ENCODE measurements at regions not wholly inside any gene's neighbourhood (a gene's known extent, or its start where the extent isn't known, plus 50 kb on each side); places are given as distances from the start of the nearest gene placed in this dataset.

DNA sequence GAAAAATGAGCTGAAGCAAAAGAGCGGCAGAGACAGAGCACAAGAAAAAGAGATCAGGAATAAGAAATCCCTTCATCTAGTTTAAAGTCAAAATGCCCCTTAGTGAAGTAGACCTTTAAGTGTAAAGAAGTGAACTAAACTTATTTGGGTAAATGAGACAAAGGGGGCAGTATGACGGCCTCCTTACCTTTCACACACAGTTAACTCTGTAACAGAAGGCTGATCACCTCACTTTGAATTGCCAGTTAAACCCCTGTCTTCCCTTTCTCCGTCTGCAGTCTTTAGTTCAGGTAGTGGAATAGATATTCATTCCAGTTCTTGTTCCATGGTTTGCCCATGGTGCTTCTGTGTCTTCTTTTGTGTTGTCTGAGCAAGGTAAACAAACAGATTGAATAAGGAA lies 1029.8 kb downstream of the DIAPH3 start:
- no peaks in the 10 kb centered on the region for H3K36me3 Mint-ChIP-seq (ENCODE audit: low read depth)
- DNase-seq (no peak), ATAC-seq (no peak)
- H3K27ac Mint-ChIP-seq, result no peak overlapping the region
- no peaks in the 10 kb centered on the region for H3K27me3 Mint-ChIP-seq
- H3K4me1 Mint-ChIP-seq, result peaks cover 4% of the 10 kb centered on the region
- H3K9me3 ChIP-seq (ENCODE audit: control insufficient read depth, low read length, poor library complexity, severe bottlenecking), result no peaks in the 10 kb centered on the region
- H3K4me3 Mint-ChIP-seq, result no peak overlapping the region

DNA sequence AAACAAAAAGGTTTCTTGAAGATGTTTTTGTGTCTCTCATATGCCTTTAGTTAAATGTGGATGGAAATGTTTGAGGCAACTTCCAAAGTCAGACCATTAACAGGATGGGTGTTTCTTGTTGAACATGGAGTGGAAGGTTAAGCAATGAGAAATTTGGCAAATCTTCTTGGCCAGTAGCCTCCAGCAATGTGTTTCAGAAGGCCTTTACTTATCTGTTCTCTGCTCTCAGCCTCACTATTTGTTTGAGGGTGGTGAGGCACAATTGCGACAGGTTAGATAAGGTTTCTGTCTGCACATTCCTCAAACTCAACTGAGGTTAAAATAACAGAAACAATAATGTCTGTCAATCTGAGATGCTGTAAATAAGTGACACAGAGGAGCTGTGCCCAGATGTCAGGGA lies 1019.0 kb downstream of the DIAPH3 start:
- no peaks in the 10 kb centered on the region for H3K36me3 Mint-ChIP-seq (ENCODE audit: low read depth)
- no peaks in the 10 kb centered on the region for H3K27me3 Mint-ChIP-seq
- no peak for ATAC-seq

DNA sequence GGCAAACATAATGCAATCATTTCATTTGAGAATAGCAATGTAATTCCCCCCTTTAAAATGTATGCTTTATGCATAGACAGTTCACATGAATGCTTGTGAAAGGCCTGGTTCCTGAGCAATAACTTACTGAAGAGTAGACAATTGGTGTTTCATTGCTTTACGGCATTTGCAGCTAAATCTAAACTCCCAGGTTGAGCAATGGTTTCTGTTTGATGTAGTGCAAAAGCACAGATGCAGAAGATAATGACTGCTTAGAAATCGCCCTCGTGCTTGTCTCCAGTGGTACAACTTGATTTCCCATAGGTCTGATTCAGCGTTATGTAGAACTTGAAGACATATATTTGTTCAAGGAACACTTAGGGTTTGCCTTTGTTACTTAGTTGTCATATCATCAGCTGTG lies 1018.3 kb downstream of the DIAPH3 start:
- H3K9me3 ChIP-seq (ENCODE audit: control insufficient read depth, low read length, poor library complexity, severe bottlenecking), result no peaks in the 10 kb centered on the region
- DNase-seq, result no peak
- H3K27ac Mint-ChIP-seq, result no peak overlapping the region
- no peaks in the 10 kb centered on the region for H3K4me1 Mint-ChIP-seq
- H3K36me3 Mint-ChIP-seq (ENCODE audit: low read depth), result no peaks in the 10 kb centered on the region
- no peaks in the 10 kb centered on the region for H3K27me3 Mint-ChIP-seq
- H3K4me3 Mint-ChIP-seq, result no peak overlapping the region
- ATAC-seq, result no peak

More for the DNA sequence above, 1019.0 kb downstream of the DIAPH3 start:
- DNase-seq, result no peak
- H3K9me3 ChIP-seq (ENCODE audit: control insufficient read depth, low read length, poor library complexity, severe bottlenecking), result no peaks in the 10 kb centered on the region
- Mint-ChIP-seq H3K27ac (no peak overlapping the region), H3K4me3 (no peak overlapping the region), H3K4me1 (no peaks in the 10 kb centered on the region)

DNA sequence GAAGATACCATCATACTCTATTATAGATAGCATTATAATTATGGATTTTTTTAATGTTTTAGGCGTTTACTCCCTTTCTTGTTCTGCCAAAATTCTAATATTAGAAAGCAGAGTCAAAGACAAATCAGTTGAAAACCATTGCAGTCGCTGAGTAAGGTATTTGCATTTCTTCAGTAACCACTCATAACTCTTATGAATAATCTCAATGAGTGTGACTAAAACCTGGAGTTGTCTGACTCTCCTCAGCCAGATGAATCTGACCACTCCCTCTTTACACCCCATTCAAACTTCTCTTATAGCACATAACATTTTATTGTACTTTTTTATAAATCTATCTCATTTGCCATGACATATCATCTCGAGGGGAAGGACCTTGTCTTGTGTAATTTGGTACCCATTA lies 1006.5 kb downstream of the DIAPH3 start:
- Mint-ChIP-seq H3K4me3 (no peak overlapping the region), H3K27ac (no peak overlapping the region), H3K36me3 (ENCODE audit: low read depth) (no peaks in the 10 kb centered on the region), H3K27me3 (no peaks in the 10 kb centered on the region), H3K4me1 (no peaks in the 10 kb centered on the region)
- ATAC-seq (no peak), DNase-seq (no peak)
- H3K9me3 ChIP-seq (ENCODE audit: control insufficient read depth, low read length, poor library complexity, severe bottlenecking), result no peaks in the 10 kb centered on the region

DNA sequence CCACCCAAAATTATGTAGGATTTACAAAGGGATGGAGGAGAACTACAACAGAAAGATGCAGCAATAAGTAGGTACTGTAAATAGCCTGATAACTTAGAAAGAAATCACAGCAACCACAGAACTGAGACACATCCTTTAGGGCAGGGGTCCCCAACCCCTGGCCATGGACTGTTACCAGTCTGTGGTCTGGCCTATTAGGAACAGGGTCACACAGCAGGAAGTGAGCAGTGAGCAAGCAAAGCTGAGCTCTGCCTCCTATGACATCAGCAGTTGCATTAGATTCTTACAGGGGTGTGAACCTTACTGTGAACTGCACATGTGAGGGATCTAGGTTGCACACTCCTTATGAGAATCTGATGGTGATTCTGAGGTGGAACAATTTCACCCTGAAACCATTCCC lies 997.6 kb downstream of the DIAPH3 start:
- ATAC-seq (no peak), DNase-seq (no peak)
- H3K27me3 Mint-ChIP-seq, result no peaks in the 10 kb centered on the region
- no peaks in the 10 kb centered on the region for H3K9me3 ChIP-seq (ENCODE audit: control insufficient read depth, low read length, poor library complexity, severe bottlenecking)
- no peak overlapping the region for H3K27ac Mint-ChIP-seq
- H3K36me3 Mint-ChIP-seq (ENCODE audit: low read depth), result no peaks in the 10 kb centered on the region
- no peaks in the 10 kb centered on the region for H3K4me1 Mint-ChIP-seq
- H3K4me3 Mint-ChIP-seq, result no peak overlapping the region

DNA sequence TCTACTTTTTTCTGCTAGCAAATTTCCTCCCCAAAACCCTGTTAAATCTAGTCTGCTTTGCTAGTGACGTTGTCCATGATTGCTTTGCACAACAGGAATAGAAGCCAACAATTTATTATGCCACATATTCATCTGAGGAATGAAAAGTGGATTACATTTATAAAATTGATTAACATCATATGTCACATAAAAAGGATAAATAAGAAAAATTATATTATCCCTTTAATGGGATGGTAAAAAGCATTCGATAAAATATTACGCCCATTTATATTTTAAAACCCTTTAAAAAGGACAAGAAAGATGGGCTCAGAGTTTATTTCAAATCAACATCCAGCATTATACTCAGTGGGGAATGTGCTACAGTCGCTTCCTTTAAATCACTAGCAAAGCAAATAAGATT lies 991.7 kb downstream of the DIAPH3 start:
- no peak overlapping the region for H3K27ac Mint-ChIP-seq
- H3K36me3 Mint-ChIP-seq (ENCODE audit: low read depth), result no peaks in the 10 kb centered on the region
- DNase-seq (no peak), ATAC-seq (no peak)
- no peaks in the 10 kb centered on the region for H3K27me3 Mint-ChIP-seq
- H3K4me1 Mint-ChIP-seq, result no peaks in the 10 kb centered on the region
- H3K4me3 Mint-ChIP-seq, result no peak overlapping the region
- no peaks in the 10 kb centered on the region for H3K9me3 ChIP-seq (ENCODE audit: control insufficient read depth, low read length, poor library complexity, severe bottlenecking)

DNA sequence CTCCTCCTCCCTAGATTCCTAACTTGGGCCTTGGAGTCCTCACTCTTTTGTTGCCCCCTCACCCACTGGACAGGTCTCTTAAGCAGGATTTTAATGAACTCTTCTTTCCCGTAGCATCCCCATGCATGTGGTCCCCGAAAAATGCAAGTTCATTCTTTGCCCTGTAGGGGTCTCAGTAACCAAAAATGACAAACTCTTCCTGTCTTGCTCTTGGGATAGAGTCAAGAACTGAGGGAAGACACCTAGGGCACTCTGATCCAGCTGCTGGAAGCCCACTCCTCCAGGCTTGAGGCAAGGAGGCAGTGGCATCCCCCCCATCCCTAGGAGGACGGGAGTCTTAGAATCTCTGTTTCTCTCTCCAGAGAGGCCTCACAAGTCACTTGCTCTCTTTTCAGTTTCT lies 987.0 kb downstream of the DIAPH3 start:
- no peak for DNase-seq
- no peak overlapping the region for H3K27ac Mint-ChIP-seq
- H3K4me1 Mint-ChIP-seq, result peaks cover 2% of the 10 kb centered on the region
- H3K27me3 Mint-ChIP-seq, result peaks cover 5% of the 10 kb centered on the region
- no peaks in the 10 kb centered on the region for H3K36me3 Mint-ChIP-seq (ENCODE audit: low read depth)
- no peak overlapping the region for H3K4me3 Mint-ChIP-seq
- ATAC-seq, result no peak
- H3K9me3 ChIP-seq (ENCODE audit: control insufficient read depth, low read length, poor library complexity, severe bottlenecking), result no peaks in the 10 kb centered on the region

DNA sequence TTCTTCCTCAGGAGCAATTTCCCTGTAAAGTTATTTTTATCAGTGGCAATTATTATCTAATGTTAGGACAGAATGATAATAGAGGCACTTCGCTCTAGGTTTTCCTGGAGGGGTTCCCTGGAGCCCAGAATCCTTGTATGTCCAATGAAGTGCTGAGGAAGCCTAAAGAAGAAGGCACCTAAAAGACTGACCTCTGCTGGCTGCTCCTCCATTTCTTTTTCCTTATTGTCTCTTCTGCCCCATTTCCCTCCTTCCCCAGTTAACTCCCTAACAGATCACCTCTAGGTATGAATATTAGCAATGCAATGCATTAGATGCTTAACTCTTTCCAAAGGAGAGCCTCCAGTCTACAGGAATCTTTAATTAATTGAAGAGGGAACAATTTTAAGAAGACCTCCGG lies 985.4 kb downstream of the DIAPH3 start:
- no peaks in the 10 kb centered on the region for H3K9me3 ChIP-seq (ENCODE audit: control insufficient read depth, low read length, poor library complexity, severe bottlenecking)
- Mint-ChIP-seq H3K4me3 (no peak overlapping the region), H3K27me3 (peaks cover 5% of the 10 kb centered on the region), H3K36me3 (ENCODE audit: low read depth) (no peaks in the 10 kb centered on the region), H3K27ac (no peak overlapping the region), H3K4me1 (peaks cover 2% of the 10 kb centered on the region)
- ATAC-seq (no peak), DNase-seq (no peak)

DNA sequence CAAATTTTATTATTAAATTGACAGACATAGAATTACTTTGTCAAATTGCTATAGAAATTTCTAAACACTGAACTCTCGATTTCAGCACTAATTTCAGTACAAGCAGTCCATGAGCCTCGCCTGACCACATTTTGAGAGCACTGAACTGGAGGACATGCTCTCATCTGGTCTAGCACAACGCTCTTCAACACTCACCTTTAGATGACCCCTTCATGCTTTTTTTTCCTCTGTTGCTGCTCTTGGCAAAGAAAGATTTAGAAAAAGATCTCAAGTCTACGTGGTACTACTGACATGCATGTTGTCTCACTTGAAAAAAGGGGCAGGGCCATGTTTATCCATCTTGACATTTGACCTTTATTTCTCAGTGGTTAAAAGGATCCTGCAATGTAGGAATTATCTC lies 981.5 kb downstream of the DIAPH3 start:
- no peak overlapping the region for H3K4me3 Mint-ChIP-seq
- H3K36me3 Mint-ChIP-seq (ENCODE audit: low read depth), result no peaks in the 10 kb centered on the region
- ATAC-seq (no peak), DNase-seq (no peak)
- no peaks in the 10 kb centered on the region for H3K9me3 ChIP-seq (ENCODE audit: control insufficient read depth, low read length, poor library complexity, severe bottlenecking)
- H3K27me3 Mint-ChIP-seq, result peaks cover 5% of the 10 kb centered on the region
- H3K4me1 Mint-ChIP-seq, result peaks cover 2% of the 10 kb centered on the region
- no peak overlapping the region for H3K27ac Mint-ChIP-seq

DNA sequence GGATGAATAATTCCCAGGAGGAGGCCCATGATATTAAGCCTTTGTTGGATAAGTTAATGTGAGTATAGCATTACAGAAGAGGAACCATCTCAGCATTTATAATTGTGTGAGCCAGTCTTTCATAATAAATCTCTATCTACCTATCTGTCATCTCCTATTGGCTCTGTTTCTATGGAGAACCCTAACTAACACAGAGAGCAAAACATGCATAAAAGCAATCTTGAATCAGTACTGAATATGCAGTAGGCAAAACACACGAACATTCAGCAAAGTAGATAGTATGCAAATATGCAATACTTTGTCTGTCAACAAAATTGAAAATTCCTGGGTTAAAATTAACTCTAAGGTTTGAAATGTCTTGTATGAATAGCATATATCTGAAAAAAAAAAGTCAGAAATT lies 966.3 kb downstream of the DIAPH3 start:
- Mint-ChIP-seq H3K36me3 (ENCODE audit: low read depth) (no peaks in the 10 kb centered on the region), H3K4me1 (no peaks in the 10 kb centered on the region), H3K4me3 (no peak overlapping the region), H3K27me3 (no peaks in the 10 kb centered on the region), H3K27ac (no peak overlapping the region)
- no peaks in the 10 kb centered on the region for H3K9me3 ChIP-seq (ENCODE audit: control insufficient read depth, low read length, poor library complexity, severe bottlenecking)
- no peak for ATAC-seq
- DNase-seq, result no peak

DNA sequence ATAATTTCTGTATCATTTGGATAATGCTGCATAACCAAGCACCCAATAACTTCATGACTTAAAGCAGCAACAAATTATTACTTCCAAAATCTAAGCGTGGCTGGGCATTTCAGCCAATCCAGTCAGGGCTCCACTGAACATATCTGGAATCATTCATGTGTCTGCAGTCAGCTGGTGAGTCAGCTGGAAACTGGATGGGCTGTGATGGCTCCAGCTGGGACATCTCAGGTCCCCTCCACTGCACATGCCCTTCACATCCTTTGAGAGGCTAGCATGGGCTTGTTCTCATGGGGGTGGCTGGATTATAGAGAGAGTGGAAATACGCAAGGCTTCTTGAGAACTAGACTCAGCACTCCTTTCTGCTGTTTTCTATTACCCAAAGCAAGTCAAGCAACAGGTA lies 961.9 kb downstream of the DIAPH3 start:
- Mint-ChIP-seq H3K27ac (no peak overlapping the region), H3K27me3 (no peaks in the 10 kb centered on the region), H3K4me1 (no peaks in the 10 kb centered on the region), H3K4me3 (no peak overlapping the region), H3K36me3 (ENCODE audit: low read depth) (no peaks in the 10 kb centered on the region)
- no peaks in the 10 kb centered on the region for H3K9me3 ChIP-seq (ENCODE audit: control insufficient read depth, low read length, poor library complexity, severe bottlenecking)
- DNase-seq, result no peak
- ATAC-seq, result no peak

DNA sequence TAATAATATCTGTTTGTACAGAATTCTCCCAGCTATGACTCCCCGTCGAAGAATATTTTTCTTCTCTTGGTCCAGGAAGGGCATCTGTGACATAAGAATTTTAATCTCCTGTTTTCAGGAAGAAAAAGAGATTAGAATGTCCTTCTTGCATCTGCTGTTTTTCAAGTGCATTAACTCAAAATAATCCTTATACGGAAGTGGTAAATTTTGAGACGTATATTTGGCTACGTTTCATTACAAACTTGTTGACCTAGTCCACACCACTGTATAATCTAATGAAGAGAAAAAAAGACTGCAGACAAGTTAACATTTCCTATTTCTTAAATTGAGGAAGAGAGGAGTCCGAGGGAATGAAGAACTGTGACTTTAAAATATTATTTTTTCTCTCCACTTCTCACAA lies 959.9 kb downstream of the DIAPH3 start:
- H3K9me3 ChIP-seq (ENCODE audit: control insufficient read depth, low read length, poor library complexity, severe bottlenecking), result no peaks in the 10 kb centered on the region
- Mint-ChIP-seq H3K27ac (no peak overlapping the region), H3K27me3 (peaks cover 4% of the 10 kb centered on the region), H3K4me3 (no peak overlapping the region), H3K4me1 (no peaks in the 10 kb centered on the region), H3K36me3 (ENCODE audit: low read depth) (no peaks in the 10 kb centered on the region)
- ATAC-seq, result no peak
- DNase-seq, result no peak

DNA sequence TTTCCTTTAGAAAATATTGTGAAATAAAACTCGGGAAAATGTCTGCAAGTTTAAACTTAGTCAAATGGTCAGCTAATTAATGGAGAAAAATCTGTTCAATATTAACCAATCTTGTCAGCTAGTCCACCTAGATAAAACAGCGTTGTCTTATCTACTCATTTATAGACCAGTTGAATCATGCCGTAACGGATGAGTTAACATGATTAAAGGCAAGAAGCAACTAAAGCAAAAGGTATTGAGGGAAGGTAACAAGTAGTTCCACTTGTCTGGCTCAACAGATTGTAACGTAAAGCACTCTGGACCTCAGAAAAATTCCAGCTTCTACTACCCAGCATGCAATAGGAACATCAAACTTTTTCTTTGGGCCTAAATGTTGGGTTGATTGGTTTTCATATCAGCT lies 958.2 kb downstream of the DIAPH3 start:
- Mint-ChIP-seq H3K27me3 (peaks cover 11% of the 10 kb centered on the region), H3K36me3 (ENCODE audit: low read depth) (no peaks in the 10 kb centered on the region), H3K27ac (no peak overlapping the region), H3K4me3 (no peak overlapping the region), H3K4me1 (no peaks in the 10 kb centered on the region)
- no peaks in the 10 kb centered on the region for H3K9me3 ChIP-seq (ENCODE audit: control insufficient read depth, low read length, poor library complexity, severe bottlenecking)
- DNase-seq (no peak), ATAC-seq (no peak)

DNA sequence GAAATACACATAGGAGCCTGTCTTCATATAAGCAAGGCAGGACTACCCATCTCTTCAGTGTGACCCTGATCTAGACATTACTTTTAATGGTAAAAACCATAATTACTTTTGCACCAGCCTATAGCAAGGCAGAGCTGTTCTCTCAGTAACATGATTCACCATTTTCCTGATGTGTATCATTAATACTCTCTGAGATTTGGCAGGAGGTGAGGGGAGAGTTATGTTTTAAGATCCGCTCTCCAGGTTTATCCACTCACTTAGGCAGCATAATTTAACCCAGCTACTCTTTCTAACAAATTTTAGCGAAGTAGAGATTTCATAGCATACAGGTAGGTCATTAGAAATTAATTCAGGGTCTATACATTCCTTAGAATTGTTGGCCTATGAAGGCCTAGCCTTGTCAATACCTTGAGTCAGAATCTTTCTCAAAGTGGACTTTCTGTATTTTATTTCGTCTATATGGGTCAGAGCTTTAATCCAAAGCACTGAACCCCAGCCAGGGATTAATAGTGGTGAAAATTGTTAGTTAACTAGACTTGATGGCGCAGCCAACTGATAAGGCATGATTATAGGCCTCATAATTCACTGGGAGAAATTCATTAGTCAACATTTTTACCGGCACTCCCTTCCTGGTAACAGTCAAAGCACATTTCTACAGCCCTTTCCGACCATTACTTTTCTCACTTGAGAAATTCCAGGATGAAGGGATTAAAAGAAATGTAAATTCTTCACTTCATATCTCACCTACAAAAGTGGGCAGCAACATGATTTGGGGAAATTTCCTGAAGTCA lies 955.1 kb downstream of the DIAPH3 start:
- Mint-ChIP-seq H3K27me3 (peaks cover 24% of the 10 kb centered on the region), H3K4me1 (no peaks in the 10 kb centered on the region), H3K27ac (no peak overlapping the region), H3K36me3 (ENCODE audit: low read depth) (no peaks in the 10 kb centered on the region), H3K4me3 (no peak overlapping the region)
- DNase-seq, result no peak
- no peak for ATAC-seq
- H3K9me3 ChIP-seq (ENCODE audit: control insufficient read depth, low read length, poor library complexity, severe bottlenecking), result no peaks in the 10 kb centered on the region

All from T-helper 17 cell (primary cell).